ENCODE measurements at regions not wholly inside any gene's neighbourhood (a gene's known extent, or its start where the extent isn't known, plus 50 kb on each side); places are given as distances from the start of the nearest gene placed in this dataset.

DNA sequence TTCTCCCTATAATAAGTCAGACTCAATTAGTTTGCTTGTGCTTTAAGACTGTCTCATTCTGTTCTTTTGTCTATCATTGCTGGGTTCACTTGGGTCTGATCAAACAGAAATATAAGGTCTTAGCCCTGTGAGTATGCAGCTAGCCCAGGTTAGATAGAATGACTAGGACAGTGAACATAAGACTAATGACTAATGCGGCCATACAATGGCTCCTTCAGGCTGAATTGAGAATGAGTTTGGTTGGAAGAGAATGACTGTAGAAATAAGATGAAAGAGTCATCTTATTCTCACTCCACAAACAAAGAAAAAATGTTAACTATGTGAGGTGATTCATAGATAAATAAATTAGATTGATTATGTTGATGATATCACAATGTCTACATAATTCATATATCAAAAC, 50.1 kb upstream of the OBI1 start:
- peaks cover 3% of the 10 kb centered on the region for H3K27me3 Mint-ChIP-seq (ENCODE audit: insufficient read depth)
- no peaks in the 10 kb centered on the region for H3K36me3 Mint-ChIP-seq (ENCODE audit: low read depth)
- H3K4me3 Mint-ChIP-seq = no peak overlapping the region
- no peak overlapping the region for H3K27ac Mint-ChIP-seq
- H3K9me3 Mint-ChIP-seq = no peaks in the 10 kb centered on the region
- DNase-seq (ENCODE audit: low spot score) = no peak
- no peaks in the 10 kb centered on the region for H3K4me1 Mint-ChIP-seq (ENCODE audit: low read depth)
- intact Hi-C loops (cut with micrococcal nuclease) = no loop called here
